Hypothalamus (tissue), 51 donors: ENCODE measurements at regions not wholly inside any gene's neighbourhood (a gene's known extent, or its start where the extent isn't known, plus 50 kb on each side); places are given as distances from the start of the nearest gene placed in this dataset.

ENCODE experiments used
- DNase-seq, 51 donors: peaks; one replicate each; lab custom pipeline; 2025; lab: John Stamatoyannopoulos, UW

- DNase-seq, result no peak
Measured at GRCh38 chr3:76387000-76387399, 601.7 kb upstream of the ZNF717 start.

- no peak for DNase-seq
Measured at GRCh38 chr3:76400141-76400540, 614.8 kb upstream of the ZNF717 start.

- DNase-seq, result no peak
Measured at GRCh38 chr3:76402926-76403325, 617.6 kb upstream of the ZNF717 start.

DNA sequence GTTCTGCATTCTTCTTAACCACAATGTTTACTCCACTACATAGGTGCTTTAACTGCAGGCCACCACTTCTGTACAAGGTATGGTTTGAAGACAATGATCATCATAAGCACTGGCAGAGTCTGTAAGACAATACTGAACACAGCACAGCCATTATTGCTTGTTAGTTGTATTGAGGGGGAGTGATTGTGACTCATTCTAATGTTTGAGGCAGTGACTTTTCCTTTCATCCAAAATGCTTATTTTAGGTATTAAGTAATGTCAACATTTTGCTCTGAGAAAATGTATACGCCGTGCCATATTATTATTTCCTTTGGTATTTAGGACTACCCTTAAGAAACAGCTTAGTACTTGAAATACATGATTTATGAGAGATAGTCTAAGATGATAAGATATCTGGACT lies 618.2 kb upstream of the ZNF717 start:
- peak in 1 of 51 donors; percentile 1 for DNase-seq

DNA sequence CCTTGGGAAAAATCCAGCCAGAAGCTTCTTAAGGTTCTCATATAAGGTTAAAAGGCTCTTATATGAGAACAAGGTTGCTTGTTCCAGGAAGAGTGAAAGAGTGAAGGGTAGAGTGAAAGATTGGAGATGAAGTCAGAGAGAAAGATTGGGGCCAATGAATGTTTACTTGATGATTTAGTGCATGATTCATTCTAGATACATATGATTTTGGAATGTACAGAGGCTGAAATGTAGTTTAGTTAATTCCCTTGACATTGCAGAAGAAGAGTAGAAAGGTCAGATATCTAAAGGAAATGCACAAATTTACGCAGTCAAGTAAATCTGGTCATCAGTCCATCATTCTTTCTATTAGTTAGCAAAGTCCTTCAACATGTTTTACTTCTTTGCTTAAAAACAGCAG lies 619.8 kb upstream of the ZNF717 start:
- no peak for DNase-seq

GRCh38 chr3:76410762-76411281 lies 625.5 kb upstream of the ZNF717 start:
- no peak for DNase-seq

- no peak for DNase-seq
Measured at GRCh38 chr3:76415384-76415783, 624.5 kb upstream of the ROBO2 start.

DNA sequence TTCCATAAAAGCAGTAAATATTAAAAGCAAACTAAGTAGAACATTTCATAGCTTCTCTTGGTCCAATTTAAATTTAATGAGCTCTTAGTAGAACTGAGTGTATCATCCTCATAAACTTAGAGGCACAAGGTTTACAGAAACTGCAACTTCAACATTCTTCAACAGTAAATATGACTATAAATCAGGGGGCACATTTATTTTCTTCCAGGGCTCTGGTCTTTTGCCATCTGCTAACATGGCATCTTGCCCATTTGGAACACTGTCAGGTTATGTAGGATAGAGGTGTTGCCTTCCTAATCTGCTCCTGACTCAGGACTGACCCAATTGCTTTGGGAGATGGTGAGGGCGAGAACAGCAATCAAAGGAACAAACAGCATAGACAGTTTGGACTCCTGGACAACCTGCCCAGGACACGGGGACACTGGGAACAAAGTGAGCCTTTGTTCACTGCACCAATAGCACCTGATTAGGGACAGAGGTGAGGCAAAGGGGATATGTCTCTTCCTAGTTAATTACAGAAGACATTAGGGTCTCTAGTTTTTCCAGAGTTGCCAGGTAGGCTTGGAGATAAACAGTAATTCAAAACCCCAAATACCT lies 610.2 kb upstream of the ROBO2 start:
- DNase-seq, result no peak

GRCh38 chr3:76432396-76432795 lies 607.5 kb upstream of the ROBO2 start:
- DNase-seq, result no peak

- DNase-seq, result no peak
Measured at GRCh38 chr3:76436894-76437293, 603.0 kb upstream of the ROBO2 start.

DNA sequence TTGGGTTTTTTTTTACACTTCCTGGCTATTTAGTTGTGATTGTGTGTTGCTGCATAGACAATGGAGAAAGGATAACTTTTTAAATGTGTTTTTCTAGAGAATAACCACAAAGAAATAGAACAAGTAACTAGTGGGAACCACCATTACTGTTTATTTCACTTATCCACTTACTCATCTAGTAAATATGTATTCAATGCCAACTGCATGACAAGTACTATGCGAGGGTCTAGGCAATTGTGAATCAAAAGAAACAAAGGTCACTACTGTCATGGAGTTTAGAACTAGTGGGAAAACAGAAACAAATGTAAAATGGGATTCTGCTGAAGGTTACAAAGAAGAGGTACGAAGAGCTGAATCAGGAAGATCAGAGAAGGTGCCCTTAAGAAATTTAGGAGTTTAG lies 600.9 kb upstream of the ROBO2 start:
- no peak for DNase-seq

- no peak for DNase-seq
Measured at GRCh38 chr3:76442374-76442915, 597.5 kb upstream of the ROBO2 start.

GRCh38 chr3:76456322-76456721 lies 583.6 kb upstream of the ROBO2 start:
- no peak for DNase-seq

GRCh38 chr3:76463501-76463900 lies 576.4 kb upstream of the ROBO2 start:
- no peak for DNase-seq

GRCh38 chr3:76470285-76470684 lies 569.6 kb upstream of the ROBO2 start:
- no peak for DNase-seq

- DNase-seq, result no peak
Measured at GRCh38 chr3:76474632-76475031, 565.3 kb upstream of the ROBO2 start.

GRCh38 chr3:76479161-76479650 lies 560.7 kb upstream of the ROBO2 start:
- DNase-seq, result no peak

DNA sequence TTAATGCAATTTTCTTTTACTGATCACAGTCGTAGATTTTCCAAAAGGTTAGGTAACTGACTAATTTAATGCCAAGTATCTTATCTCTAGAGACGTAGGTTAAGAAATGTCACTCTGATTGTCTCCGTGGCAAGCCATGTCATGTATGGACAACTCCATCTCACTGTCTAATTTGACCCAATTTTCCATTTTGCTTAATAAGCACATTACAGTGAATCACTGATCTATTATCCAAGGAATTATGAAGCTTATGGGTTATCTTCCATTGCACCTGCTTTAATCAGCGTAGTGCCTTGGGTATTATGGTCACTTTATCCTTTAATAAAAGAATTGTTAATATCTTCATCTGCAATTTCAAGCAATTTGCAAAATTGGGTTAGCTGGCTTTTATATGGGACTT lies 557.4 kb upstream of the ROBO2 start:
- DNase-seq, result no peak

DNA sequence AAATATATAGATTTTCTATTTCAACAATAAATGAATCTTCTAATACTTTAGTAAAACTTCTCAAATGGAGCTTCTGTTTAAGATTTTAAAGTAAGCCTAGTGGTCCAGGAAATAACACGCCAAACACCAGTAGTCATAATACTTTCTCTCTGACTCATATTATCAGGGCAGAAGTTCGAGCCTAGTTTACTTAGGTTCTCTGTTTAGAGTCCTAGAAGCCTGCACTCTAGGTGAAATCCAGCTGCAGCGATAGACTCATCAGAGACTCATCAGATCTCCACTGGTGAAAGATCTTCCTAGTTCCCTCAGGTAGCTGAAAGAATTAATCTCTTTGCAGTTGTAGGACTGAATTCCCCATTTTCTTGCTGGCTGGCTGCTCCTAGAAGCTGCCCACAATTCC lies 552.5 kb upstream of the ROBO2 start:
- no peak for DNase-seq

DNA sequence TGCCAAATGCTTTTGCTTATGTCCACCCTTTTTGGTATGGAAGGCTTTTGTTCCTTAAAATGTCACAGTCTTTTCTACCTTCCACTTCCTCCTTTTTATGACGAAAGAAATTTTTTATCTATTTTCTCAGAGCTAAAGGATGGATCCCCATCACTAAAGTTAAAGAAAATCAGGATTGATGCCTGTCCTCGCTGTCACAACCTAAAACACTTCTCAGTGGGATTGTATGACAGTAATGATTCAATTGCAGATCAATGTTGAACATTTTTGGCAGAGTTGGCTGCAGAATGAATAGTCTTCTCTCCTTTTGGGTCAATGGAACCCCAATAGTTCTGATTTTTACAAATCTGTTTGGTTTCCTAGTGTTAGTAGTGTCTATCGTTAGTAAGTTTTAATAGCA lies 549.8 kb upstream of the ROBO2 start:
- DNase-seq, result no peak

DNA sequence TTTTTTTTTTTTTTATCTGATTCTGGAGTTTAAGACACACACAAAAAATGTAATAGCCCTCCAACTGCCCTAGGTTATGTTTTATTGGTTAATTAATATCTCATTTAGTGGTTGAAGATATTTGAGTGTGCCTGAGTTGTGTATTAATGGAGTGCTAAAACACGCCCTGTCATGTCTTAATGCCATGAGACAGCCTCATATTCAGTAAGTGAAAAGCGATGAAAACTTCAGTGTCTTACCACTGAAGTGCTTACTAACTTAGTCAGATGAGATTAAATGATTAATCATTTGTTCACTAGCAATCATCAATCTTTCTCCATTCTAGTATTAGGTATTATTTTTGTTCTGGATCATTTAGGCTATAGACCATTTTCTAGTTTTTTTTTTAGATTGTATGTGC lies 544.7 kb upstream of the ROBO2 start:
- no peak for DNase-seq

DNA sequence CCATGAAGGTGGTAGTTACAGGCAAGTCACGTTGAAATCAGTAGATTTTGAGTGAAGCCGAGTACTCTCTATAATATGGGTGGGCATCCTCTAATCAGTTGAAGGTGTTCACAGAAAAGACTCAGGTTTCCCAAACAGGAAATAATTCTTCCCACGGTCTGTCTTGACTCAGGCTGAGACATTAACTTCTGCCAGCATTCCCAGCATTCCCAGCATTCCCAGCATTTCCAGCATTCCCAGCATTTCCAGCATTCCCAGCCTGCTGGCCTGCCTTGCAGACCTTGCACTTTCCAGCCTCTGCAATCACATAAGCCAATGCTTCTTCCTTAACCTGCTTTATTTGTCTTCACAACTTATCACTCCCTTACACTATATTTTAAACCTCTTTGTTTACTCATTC lies 542.3 kb upstream of the ROBO2 start:
- DNase-seq, result no peak
